ENCODE measurements at regions not wholly inside any gene's neighbourhood (a gene's known extent, or its start where the extent isn't known, plus 50 kb on each side); places are given as distances from the start of the nearest gene placed in this dataset.

GRCh38 chr7:46175221-46175620, 254.1 kb upstream of the IGFBP3 start:
- Histone ChIP-seq H3K27ac (ENCODE audit: low read depth, low read length) (no peak overlapping the region), H3K9me3 (ENCODE audit: control insufficient read depth, insufficient read depth, low read length) (no peaks in the 10 kb centered on the region), H3K27me3 (ENCODE audit: control insufficient read depth, insufficient read depth, low read length) (no peaks in the 10 kb centered on the region), H3K4me3 (ENCODE audit: low read depth, low read length) (no peak overlapping the region)
- ChIA-PET CTCF (no interaction called here), POLR2A (no interaction called here)
- no peak for DNase-seq (ENCODE audit: low read depth, low spot score)
- TF ChIP-seq CTCF (IDR thresholded peaks at IDR 0.05; ENCODE audit: low read depth, low read length), result no peak

DNA sequence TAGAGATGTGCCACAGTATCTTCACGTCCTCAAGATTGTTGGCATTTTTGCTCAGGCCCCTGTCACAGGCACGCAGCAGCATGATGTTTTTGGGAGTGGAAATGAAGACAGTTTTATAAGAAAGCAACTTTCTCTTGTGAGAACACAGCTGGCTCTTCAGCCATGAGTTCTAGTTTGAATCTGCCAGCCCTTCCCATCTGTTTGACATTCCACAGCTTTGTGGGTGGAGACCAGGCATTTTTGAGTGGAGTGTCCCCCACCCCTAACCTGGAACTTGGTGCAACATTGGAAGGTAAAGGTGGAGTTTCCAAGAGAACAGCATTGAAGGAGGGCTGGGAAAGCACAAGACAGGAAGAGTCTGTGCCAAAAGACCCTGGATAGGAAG, 253.1 kb upstream of the IGFBP3 start:
- H3K4me3 ChIP-seq (ENCODE audit: low read depth, low read length), result no peak overlapping the region
- DNase-seq (ENCODE audit: low read depth, low spot score), result no peak
- TF ChIP-seq CTCF (IDR thresholded peaks at IDR 0.05; ENCODE audit: low read depth, low read length), result no peak
- POLR2A ChIA-PET, result no interaction called here
- CTCF ChIA-PET, result no interaction called here
- no peaks in the 10 kb centered on the region for H3K9me3 ChIP-seq (ENCODE audit: control insufficient read depth, insufficient read depth, low read length)
- no peaks in the 10 kb centered on the region for H3K27me3 ChIP-seq (ENCODE audit: control insufficient read depth, insufficient read depth, low read length)
- H3K27ac ChIP-seq (ENCODE audit: low read depth, low read length), result no peak overlapping the region

- no peak overlapping the region for H3K27ac ChIP-seq (ENCODE audit: low read depth, low read length)
- TF ChIP-seq CTCF (IDR thresholded peaks at IDR 0.05; ENCODE audit: low read depth, low read length), result no peak
- DNase-seq (ENCODE audit: low read depth, low spot score), result no peak
- ChIA-PET CTCF (no interaction called here), POLR2A (no interaction called here)
- H3K9me3 ChIP-seq (ENCODE audit: control insufficient read depth, insufficient read depth, low read length), result no peaks in the 10 kb centered on the region
- H3K4me3 ChIP-seq (ENCODE audit: low read depth, low read length), result no peak overlapping the region
- no peaks in the 10 kb centered on the region for H3K27me3 ChIP-seq (ENCODE audit: control insufficient read depth, insufficient read depth, low read length)
Observed at GRCh38 chr7:46173476-46174195, 252.6 kb upstream of the IGFBP3 start.

- Histone ChIP-seq H3K4me3 (ENCODE audit: low read depth, low read length) (no peak overlapping the region), H3K27ac (ENCODE audit: low read depth, low read length) (no peak overlapping the region), H3K27me3 (ENCODE audit: control insufficient read depth, insufficient read depth, low read length) (no peaks in the 10 kb centered on the region), H3K9me3 (ENCODE audit: control insufficient read depth, insufficient read depth, low read length) (no peaks in the 10 kb centered on the region)
- CTCF ChIA-PET, result no interaction called here
- no peak for DNase-seq (ENCODE audit: low read depth, low spot score)
- POLR2A ChIA-PET, result no interaction called here
- TF ChIP-seq CTCF (IDR thresholded peaks at IDR 0.05; ENCODE audit: low read depth, low read length), result no peak
Observed at GRCh38 chr7:46170792-46171191, 249.7 kb upstream of the IGFBP3 start.

DNA sequence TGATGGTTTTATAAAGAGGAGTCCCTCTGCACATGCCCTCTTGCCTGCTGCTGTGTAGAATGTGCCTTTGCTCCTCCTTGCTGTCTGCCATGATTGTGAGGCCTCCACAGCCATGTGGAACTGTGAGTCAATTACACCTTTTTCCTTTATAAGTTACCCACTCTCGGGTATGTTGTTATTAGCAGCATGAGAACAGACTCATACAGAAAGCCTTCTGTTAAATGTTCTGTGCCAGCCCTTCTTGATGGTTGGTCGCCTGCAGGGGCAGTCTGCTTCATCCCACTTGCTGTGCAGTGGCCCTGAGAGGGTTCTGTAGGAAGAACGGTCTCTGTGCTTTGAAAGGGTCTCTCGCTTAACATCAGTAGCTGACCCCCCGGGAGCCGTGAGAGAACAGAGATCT, 248.9 kb upstream of the IGFBP3 start:
- no peak overlapping the region for H3K27ac ChIP-seq (ENCODE audit: low read depth, low read length)
- TF ChIP-seq CTCF (IDR thresholded peaks at IDR 0.05; ENCODE audit: low read depth, low read length), result no peak
- DNase-seq (ENCODE audit: low read depth, low spot score), result no peak
- no peaks in the 10 kb centered on the region for H3K9me3 ChIP-seq (ENCODE audit: control insufficient read depth, insufficient read depth, low read length)
- ChIA-PET CTCF (no interaction called here), POLR2A (no interaction called here)
- no peaks in the 10 kb centered on the region for H3K27me3 ChIP-seq (ENCODE audit: control insufficient read depth, insufficient read depth, low read length)
- H3K4me3 ChIP-seq (ENCODE audit: low read depth, low read length), result no peak overlapping the region
